ENCODE measurements at regions not wholly inside any gene's neighbourhood (a gene's known extent, or its start where the extent isn't known, plus 50 kb on each side); places are given as distances from the start of the nearest gene placed in this dataset.

GRCh38 chr12:4014444-4014843, 141.2 kb upstream of the PARP11 start:
- Histone ChIP-seq H3K36me3 (replicated peaks in 1 of 2; ENCODE audit: control insufficient read depth in 1 of 2, insufficient read depth in 2 of 2, low read length in 2 of 2) (no peaks in the 10 kb centered on the region), H3K4me1 (ENCODE audit: insufficient read depth, low read length) (peaks cover 88% of the 10 kb centered on the region)
- FAIRE-seq: no peak

More at GRCh38 chr12:4014444-4014843, 141.2 kb upstream of the PARP11 start:
- Histone ChIP-seq H3K27me3 (ENCODE audit: control insufficient read depth in 1 of 2, insufficient read depth in 2 of 2, low read length in 2 of 2) (no peaks in the 10 kb centered on the region), H3K4me2 (ENCODE audit: low read depth, low read length) (peak overlapping the region; percentile 89), H3K4me3 (replicated peaks in 1 of 3; ENCODE audit: insufficient read depth in 1 of 3, low read depth in 2 of 3, low read length in 3 of 3) (peak overlapping the region in 1 of 3 experiments; percentile 51; a peak in 2 of 6 replicates), H3K27ac (ENCODE audit: extremely low read length, insufficient read depth, low read length) (peak overlapping the region; percentile 99), H3K9ac (ENCODE audit: insufficient read depth, low read depth, low read length) (peak overlapping the region; percentile 85), H3K79me2 (ENCODE audit: insufficient read depth, low read length) (no peaks in the 10 kb centered on the region), H3K9me3 (ENCODE audit: low read length) (no peaks in the 10 kb centered on the region), H2AFZ (ENCODE audit: low read length) (no peak overlapping the region), H4K20me1 (ENCODE audit: insufficient read depth, low read length) (no peaks in the 10 kb centered on the region)
- ATAC-seq (no peak), DNase-seq (ENCODE audit: low spot score) (no peak)
- no peak for TF ChIP-seq ZNF503 (CRISPR knock-in tag; IDR thresholded peaks at IDR 0.05)
- no peak for TF ChIP-seq ZNF24 (IDR thresholded peaks at IDR 0.05)
- TF ChIP-seq SMYD3 (CRISPR knock-in tag; IDR thresholded peaks at IDR 0.05): 0 out of 2 replicates have a peak, but pooled peaks have one; percentile 47
- no TSS peak for BruUV-seq (replicated peaks)
- in situ Hi-C loops (cut with HindIII; ENCODE audit: extremely low pct_ligation_motif_present, low pct_unique_long_range_greater_than_20kb) (no loop called here), intact Hi-C loops (cut with micrococcal nuclease; ENCODE audit: unreplicated experiment) (loop anchor here (2.0 to 10.0 kb wide), 3 partner anchors 16 to 140 kb away; partner anchors contain the start of gene PARP11)
- 94% methylated on average over 2 of the region's 2 CpGs for WGBS (ENCODE audit: low lambda C conversion rate)
- ChIA-PET CTCF (ENCODE audit: low intra/inter-chr PET ratio, low total read pairs) (no interaction called here), POLR2A (interaction anchor here (1.1 to 8.5 kb wide), 7 partner anchors 12 to 141 kb away, joined by 4 to 135 read pairs (median 14); partner anchors contain the start of gene PARP11)
